ENCODE measurements at regions not wholly inside any gene's neighbourhood (a gene's known extent, or its start where the extent isn't known, plus 50 kb on each side); places are given as distances from the start of the nearest gene placed in this dataset.

DNA sequence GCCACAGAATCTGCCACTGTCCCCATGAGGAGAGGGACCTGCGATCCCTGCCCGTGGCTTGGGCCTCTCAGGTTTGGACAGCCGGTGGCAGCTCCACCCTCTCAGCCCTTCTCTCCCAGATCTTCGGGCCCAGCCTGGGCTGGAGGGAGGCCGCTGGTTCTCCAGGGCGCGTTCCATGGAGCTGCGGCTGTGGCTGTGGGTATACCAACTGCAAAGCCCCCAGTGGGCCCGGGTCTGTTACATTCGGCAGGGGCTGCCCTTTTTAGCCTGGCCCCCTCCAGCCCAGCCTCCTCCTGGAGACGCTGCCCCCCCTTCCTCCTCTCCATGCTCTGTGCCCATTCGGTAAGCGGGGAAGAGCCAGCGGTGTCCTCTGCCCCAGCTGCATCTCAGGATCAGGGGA, 64.7 kb upstream of the ZNF469 start:
- no peak for DNase-seq (ENCODE audit: low spot score)

DNA sequence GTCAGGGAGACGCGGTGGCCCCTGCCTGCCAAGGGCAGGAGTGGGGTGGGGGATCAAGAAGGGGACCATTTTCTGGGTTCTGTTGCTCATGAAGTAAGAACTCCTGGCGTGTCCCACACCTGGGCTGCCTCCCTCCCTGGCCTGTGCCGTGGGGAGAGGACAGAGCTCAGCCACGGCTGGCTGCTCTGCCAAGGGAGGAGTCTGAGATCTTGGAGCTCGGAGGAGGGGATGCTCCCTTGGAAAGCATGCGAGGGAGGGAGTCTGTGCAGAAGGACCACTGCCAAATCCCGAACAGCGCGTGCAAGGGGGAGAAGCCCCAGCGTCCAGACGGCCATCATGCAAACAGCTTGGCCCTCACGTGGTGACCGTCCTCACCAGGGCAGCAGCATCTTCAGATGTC, 64.2 kb upstream of the ZNF469 start:
- DNase-seq (ENCODE audit: low spot score) = no peak

GRCh38 chr16:88319116-88319965, 63.4 kb upstream of the ZNF469 start:
- no peak for DNase-seq (ENCODE audit: low spot score)

DNA sequence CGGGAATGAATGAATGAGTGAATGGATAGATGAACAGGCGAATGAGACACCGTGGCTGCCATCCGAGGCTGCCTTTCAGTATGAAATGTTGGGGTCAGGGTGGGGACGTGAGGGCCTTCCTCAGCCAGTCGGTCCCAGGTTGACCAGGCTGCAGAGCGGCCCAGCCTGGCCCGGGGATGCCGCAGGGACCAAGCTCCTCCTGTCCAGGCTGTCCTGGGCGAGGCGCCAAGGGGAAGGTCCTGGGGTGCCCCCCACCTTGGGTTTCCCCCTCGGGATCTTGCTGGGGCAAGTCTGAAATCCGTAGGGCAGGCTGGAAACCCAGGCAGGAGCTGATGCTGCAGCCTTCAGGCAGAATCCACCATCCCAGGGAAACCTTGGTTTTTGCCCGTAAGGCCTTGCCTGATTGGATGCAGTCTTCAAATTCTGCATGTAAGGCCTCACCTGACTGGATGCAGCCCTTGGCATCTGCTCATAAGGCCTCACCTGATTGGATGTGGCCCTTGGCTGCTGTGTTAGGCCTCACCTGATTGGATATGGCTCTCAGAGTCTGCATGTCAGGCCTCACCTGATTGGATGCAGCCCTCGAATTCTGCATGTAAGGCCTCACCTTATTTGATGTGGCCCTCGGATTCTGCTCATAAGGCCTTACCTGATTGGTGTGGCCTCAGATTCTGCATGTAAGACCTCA, 61.7 kb upstream of the ZNF469 start:
- peak; percentile 54 for DNase-seq (ENCODE audit: low spot score)

GRCh38 chr16:88321635-88322499, 60.9 kb upstream of the ZNF469 start:
- no peak for DNase-seq (ENCODE audit: low spot score)

- no peak for DNase-seq (ENCODE audit: low spot score)
Observed at GRCh38 chr16:88322500-88322970, 60.2 kb upstream of the ZNF469 start.

DNA sequence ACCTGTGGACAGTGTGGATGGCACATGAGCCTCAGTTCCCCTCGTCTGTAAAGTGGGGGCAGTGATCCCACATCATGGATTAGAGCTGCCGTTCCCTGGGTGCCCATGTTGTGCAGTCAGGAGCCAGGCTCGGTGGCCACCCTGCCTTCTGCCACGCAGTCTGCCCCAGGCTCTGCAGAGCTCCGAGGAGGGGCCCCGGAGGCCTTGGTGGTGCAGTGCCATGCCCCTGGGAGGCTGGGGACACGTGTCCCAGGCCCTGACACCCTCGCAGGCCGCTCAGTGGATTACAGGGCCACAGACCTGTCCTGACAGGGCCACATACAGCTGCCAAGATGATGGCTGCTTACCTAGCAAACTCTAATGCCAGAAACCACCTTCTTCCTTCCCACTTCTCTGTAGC, 59.7 kb upstream of the ZNF469 start:
- no peak for DNase-seq (ENCODE audit: low spot score)

GRCh38 chr16:88323546-88324330, 59.0 kb upstream of the ZNF469 start:
- DNase-seq (ENCODE audit: low spot score) = no peak

GRCh38 chr16:88325087-88325750, 57.5 kb upstream of the ZNF469 start:
- no peak for DNase-seq (ENCODE audit: low spot score)

DNA sequence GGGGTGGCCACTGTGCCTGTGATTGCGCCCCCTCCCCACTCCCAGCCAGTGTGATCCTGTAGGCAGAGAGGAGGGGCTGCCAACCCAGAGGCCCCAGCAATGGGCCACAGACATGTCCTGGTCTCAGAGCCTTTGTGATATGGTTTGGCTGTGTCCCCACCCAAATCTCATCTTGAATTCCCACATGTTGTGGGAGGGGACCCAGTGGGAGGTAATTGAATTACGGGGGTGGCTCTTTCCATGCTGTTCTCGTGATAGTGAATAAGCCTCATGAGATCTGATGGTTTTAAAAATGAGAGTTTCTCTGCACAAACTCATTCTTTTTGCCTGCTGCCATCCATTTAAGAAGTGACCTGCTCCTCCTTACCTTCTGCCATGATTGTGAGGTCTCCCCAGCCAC, 56.8 kb upstream of the ZNF469 start:
- DNase-seq (ENCODE audit: low spot score) = no peak

GRCh38 chr16:88326611-88327485, 55.9 kb upstream of the ZNF469 start:
- no peak for DNase-seq (ENCODE audit: low spot score)

DNA sequence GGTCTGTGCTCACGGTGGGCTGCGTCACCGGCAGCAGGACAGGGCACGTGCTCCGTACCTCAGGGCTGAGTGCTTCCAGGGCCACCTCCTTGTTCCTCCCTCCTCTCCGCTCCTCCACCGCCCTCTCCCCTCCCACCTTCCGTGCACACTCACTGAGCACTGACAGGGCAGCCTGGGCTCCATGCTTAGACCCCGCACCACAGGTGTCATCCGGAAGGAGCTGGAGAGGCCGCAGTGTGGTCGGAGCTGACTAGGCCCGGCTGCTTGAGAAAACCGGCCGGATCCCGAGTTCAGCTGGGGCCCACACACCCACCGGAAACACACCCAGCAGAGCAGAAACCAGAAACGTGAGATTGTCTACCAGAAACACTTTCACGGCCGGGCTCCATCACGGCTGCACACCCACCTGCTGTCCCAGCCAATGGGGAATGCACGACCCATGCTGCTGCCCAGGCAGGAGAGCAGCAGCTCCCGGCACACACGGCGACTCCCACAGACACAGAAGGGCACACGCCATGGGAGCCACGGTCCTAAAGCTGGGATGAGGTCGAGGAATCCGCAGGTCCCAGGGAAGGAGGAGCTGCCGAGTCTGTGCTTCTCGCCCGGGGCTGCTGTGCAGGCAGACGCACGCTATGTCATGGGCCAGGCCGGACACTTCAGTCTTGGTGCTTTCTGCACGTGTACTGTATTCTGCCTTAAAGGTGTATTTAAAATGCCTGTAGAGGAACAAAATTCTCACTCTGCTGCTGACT, 55.0 kb upstream of the ZNF469 start:
- DNase-seq (ENCODE audit: low spot score) = no peak

DNA sequence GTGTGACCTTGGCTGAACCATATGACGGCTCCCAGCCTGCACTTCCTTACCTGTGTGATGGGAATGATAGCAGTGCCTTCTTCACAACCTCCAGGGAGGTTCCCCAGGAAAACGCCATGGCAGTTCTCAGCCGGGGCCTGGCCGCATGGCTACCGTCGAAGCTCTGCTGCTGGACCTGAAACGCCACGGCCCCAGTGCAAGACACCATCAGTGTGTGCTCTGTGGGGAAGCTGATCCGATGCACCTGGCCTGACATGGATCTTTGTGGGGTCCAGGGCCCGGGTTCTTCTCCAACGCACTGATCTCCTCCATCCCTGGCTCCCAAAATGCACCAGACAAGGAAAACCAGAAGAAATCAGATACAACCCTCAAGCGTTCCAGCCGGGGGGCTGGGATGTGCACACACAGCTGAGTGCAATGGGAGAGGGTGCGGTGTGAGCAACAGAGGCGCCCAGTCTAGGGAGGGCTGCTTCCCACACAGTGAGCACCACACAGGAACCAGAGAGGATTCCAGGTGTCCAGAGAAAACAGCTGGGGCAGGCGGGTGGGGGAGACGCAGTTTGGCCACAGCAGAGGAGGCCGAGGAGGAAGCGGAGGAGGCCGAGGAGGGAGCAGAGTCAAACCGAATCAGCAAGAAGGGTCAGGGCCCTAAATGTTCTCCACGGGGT, 54.3 kb upstream of the ZNF469 start:
- DNase-seq (ENCODE audit: low spot score) = no peak

DNA sequence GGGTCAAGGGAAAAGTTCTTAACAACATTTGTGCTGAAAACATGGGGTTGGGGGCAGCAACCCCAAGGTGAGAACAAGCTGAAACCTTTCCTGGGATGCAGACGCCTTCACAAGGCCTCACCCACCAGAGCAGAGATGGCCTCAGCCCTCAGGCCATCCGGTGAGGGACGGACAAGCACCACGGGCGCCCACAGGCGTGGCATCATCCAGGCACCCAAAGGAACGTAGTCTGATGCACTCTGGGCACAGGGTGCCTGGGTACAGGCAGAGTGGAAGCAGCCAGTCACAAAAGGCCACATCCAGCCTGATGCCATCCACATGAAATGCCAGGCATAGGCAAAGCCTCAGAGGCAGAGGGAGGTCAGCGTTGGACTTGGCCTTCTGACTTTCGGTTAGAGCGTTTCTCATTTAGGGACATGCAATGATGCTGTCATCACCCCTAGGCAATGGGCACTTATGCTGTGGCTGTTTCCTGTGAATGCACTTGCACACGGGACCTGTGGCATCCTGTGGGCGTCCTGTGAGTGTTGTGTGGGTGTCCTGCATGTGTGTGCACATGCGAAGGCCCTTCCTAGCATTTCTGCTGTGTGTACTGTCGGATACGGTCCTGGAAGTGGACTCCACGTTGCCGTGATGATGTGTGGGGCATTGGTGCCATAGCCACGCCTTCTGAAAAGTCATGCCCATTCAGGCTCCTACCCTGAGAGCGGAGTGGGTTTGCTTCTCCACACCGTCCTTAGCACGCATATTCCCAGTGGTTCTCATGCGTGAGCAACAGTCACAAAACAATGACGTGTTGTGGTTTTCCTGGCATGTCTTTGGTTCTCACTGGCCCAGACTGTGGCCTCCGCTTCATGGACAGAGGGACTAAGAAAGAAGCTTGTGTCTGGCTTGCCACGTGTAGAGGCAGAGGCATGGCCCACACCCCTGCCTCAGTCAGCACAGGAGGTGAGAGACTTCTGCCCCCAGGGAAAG, 52.7 kb upstream of the ZNF469 start:
- no peak for DNase-seq (ENCODE audit: low spot score)

DNA sequence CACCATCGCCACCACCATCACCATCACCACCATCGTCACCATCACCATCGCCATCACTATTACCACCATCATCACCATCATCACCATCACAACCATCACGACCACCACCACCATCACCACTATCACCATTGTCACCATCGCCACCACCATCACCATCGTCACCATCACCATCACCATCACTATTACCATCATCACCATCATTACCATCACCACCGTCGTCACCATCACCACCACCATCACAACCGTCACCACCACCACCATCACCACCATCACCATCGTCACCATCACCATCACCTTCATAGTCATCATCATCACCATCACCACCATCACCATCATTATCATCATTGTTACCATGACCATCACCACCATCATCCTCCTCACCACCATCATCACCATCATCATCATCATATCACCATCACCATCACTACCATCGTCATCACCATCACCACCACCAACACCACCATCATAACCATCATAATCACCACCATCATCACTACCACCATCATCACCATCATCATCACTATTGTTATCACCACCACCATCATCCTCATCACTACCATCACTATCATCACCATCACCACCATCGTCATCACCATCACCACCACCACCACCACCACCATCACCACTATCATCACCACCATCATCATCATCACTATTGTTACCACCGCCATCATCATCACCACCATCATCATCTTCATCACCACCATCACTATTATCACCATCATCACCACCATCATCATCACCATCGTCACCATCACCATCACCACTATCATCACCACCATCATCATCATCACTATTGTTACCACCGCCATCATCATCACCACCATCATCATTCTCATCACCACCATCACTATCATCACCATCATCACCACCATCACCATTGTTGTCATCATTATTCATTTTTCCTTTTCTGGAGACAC, 51.5 kb upstream of the ZNF469 start:
- DNase-seq (ENCODE audit: low spot score) = no peak
